Activated effector memory CD4-positive, alpha-beta T cell treated with Interleukin-2 at 50 U/mL for 16 hours (primary cell): ENCODE measurements at regions not wholly inside any gene's neighbourhood (a gene's known extent, or its start where the extent isn't known, plus 50 kb on each side); places are given as distances from the start of the nearest gene placed in this dataset.

Experiments
- DNase-seq: peaks from one replicate; pipeline ENCODE4 v3.0.0-alpha.2; 2020

DNA sequence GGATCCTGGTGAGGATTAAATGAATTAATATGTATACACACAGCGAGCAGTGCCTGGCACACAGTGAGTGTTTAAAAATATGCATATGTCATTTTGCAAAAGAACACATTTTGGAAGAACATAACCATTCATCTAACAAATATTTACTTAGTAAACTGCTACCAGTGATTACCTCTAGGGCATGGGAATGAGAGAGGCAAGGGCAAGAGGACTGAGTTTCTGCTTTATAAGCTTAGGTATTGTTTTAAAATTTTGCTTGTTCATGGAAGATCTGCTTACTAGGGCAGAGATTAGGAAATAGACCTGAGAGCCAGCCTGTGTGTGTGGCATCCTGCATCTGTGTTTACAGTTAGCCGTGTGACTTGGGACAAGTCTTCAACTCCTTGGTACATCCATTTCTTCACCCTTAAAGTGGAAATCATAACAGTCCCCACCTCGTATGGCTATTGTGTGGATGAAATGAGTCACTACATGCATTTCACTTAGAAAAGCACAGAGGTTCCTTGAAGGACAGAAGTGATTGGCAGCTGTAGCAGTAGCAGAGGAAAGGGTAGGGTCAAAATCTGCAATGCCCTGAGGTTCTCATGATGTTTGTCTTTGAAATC is 198.5 kb upstream of the FMN2 start:
- DNase-seq: no peak

GRCh38 chr1:239896569-239896968 is 195.1 kb upstream of the FMN2 start:
- no peak for DNase-seq

GRCh38 chr1:239896980-239897379 is 194.7 kb upstream of the FMN2 start:
- no peak for DNase-seq

DNA sequence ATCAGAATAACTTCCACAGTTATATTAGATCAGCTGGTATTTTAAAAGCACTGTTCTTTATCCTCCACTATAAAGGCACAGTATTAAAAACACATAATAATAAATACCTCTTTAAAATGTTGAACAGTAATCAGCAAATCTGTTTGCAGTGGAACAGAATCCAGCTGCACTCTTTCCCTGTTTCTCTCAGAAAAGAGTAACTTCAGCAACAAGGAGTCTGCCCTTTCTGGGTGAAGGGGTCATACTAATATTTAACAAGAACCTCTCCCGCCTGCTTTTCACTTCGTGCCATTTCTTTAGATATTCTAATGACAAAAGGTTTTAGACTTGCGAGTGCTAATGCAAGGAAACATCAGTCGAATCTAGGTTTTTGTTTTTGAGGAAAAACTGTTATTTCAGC is 194.2 kb upstream of the FMN2 start:
- DNase-seq: no peak

DNA sequence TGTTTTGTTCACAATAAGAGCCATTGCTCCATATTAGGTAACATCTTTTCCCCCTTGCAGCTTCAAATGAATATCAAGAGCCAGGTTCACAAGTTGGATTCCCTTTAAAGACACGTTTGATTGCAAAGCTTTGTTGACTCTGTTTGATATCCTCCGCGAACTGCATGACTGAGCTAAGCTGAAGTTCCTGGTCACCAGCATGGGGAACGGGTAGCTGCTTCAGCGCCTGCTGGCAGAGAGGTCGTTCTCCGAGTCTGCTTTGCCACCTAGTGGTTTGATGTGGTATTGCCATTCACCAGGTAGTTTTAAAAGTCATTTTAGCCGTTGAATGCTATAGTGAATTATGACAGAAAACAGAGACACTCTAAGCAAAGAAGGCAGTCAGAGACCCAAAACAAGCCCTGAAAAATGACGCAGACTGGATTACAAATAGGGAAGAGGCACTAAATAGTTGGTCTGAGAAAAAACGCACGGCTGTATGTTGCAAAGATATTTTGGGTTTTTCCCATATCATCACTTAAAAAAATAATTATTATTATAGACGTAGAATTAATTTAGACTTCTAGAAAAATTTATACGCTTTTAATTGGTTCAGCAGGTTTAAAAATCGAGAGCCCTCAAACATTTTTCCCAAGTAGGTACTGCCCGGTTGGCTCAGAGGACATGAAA is 193.5 kb upstream of the FMN2 start:
- DNase-seq: peak; percentile 46

- no peak for DNase-seq
Measured at GRCh38 chr1:239899747-239900146, 191.9 kb upstream of the FMN2 start.

- no peak for DNase-seq
Measured at GRCh38 chr1:239906394-239906793, 185.3 kb upstream of the FMN2 start.

GRCh38 chr1:239909898-239910297 is 181.8 kb upstream of the FMN2 start:
- DNase-seq: no peak

GRCh38 chr1:239912471-239912870 is 179.2 kb upstream of the FMN2 start:
- DNase-seq: no peak

GRCh38 chr1:239913141-239913585 is 178.5 kb upstream of the FMN2 start:
- DNase-seq: no peak

DNA sequence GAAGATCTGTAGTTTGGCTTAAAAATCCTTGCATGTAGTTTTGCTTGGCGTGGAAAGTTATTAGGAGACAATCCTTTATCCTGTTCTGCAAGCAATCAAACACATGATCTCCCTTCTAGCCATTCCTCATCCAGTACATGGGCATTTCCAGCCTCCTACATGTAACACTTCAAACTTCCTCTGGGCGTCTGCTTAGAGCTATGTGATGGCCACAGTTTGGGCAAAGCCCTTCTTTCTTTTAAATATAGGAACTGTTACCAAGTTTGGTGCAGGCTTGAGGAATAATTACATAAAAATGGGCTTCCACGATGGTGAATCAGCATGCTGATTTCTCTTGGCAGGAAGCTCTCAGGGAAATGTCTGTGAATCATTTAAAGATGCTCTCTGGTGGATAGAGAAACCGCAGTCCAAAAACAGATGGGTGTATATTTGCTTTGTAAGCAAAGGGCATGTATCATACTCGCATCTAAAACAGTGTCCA is 176.9 kb upstream of the FMN2 start:
- no peak for DNase-seq

- DNase-seq: no peak
Measured at GRCh38 chr1:239918634-239919033, 173.0 kb upstream of the FMN2 start.

DNA sequence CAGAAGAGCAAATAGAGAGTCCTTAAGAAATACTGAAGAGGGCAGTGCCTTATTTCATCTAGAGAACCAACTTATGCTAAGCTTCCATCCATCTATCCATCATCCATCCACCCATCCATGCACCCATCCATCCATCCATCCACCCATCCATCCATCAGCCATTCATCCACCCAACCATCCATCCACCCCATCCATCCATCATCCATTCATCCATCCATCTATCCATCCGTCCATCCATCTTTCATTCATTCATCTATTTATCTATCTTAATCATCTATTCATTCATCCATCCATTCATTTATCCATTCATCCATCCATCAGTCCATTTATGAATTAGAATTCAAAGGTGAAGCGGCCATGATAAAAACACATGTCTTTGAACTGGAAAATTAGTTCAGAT is 171.5 kb upstream of the FMN2 start:
- no peak for DNase-seq

DNA sequence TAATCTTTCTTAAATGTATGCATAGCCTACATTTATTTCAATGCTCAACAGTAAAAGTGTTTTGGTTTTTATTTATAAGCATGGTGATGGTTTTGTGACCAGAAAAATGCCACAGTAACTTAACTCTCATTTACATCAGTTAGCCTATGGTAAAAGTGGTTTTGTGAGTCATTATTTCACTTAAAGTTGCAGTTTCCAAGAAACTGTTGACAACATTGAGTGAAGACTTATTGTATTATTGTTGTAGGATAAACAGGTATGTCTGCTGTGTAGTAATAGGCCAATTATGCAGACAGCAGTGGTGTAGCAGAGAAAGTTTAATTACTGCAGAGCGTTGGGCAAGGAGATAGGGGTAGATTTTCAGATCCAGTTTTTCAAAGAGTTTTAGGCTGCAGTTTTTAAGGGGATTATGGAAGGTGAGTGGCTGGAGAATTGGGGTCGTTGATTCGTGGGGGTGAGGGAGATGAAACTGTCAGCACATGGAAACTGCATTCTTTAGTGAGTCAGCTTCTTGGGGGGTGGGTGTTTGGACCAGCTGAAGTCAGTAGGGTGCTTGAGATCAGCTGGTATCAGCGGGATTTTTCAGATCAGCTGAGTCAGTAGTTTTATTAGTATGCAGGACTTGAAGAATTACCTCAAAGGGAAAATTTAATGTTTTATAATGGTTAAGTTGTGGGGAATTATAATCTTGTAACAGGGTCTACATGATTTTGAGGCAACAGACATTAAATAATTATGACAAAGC is 168.7 kb upstream of the FMN2 start:
- no peak for DNase-seq

DNA sequence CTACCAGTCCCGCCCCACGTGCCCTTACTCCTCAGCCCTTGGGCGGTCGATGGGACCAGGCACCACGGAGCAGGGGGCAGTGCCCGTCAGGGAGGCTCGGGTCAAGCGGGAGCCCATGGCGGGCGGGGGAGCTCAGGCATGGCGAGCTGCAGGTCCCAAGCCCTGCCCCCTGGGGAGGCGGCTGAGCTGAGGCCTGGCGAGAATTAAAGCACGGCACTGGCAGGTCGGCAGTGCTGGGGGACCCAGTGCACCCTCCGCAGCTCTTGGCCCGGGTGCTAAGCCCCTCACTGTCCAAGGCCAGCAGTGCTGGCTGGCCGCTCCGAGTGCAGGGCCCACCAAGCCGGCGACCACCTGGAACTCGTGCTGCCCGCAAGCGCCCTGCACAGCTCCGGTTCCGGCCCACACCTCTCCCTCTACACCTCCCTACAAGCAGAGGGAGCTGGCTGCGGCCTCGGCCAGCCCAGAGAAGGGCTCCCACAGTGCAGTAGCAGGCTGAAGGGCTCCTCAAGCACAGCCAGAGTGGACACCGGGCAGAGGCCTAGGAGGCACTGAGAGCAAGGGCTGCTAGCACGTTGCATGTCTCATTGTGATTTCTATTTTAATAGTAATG is 166.8 kb upstream of the FMN2 start:
- DNase-seq: no peak

DNA sequence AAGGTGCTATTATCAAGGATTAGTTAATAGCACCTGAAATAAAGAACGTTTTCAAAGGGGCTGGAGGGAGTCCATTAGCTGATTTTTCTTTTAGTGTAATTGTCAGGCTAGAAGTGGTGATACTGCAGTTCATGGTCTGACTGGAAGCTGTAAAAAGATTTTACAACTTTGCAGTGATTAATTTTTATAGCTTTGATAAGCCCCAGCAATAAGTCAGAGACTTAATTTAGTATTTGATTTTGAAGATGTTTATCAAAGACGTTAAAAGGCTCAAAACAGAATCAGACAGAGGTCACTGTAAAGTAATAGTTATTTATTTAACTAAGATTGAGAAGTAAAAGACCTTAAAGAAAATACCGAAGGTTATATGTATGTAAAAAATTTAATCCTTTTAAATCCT is 165.5 kb upstream of the FMN2 start:
- no peak for DNase-seq

- DNase-seq: no peak
Measured at GRCh38 chr1:239929317-239929716, 162.4 kb upstream of the FMN2 start.

GRCh38 chr1:239930686-239931262 is 160.9 kb upstream of the FMN2 start:
- no peak for DNase-seq

DNA sequence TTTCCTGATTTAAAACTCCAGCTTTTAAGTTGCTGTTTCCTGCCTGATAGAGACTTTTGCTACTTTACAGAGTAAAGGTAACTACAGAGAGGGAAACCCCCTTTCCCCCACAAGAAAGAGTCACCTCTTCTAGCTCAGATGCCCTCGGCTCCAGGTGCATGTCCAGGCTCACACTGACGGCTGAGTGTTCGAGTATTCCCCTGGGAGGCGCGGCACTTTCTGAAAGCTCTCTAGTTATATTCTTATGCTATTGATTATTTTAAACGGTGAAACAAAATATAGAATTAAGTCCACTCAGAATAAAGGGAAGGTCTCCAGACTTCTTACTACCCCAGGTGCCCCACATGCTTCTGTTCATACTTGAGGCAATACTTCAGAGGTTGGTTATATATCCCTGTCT is 160.3 kb upstream of the FMN2 start:
- DNase-seq: no peak

GRCh38 chr1:239939602-239940001 is 152.1 kb upstream of the FMN2 start:
- no peak for DNase-seq

DNA sequence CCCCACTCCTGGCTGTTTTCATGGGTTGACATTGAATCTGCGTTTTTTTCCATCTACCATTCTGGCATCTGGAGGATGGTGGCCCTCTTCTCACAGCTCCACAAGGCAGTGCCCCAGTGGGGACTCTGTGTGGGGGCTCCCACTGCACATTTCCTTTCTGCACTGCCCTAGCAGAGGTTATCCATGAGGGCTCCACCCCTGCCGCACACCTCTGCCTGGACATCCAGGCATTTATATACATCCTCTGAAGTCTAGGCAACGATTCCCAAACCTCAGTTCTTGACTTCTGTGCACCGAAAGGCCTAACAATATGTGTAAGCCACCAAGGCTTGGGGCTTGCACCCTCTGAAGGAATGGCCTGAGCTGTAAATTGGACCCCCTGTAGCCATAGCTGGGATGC is 147.9 kb upstream of the FMN2 start:
- no peak for DNase-seq

- no peak for DNase-seq
Measured at GRCh38 chr1:239944666-239945065, 147.0 kb upstream of the FMN2 start.

DNA sequence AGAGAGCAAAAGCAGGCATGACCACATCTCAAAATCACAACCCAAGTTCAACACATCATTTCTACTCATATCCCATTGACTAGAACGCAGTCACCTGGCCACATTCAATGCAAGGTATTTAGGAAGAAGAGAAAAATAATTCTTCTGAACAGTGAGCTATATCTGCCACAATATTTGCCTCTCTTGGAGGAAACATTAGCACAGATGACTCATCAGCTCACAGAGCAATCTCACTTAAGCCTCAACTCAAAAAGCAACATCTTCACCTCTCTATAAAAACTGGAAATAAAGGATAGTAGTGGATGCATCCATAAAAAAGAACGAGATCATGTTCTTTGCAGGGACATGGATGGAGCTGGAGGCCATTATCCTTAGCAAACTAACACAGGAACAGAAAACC is 143.9 kb upstream of the FMN2 start:
- DNase-seq: no peak
